Heart left ventricle (tissue), 13 donors: ENCODE measurements at regions not wholly inside any gene's neighbourhood (a gene's known extent, or its start where the extent isn't known, plus 50 kb on each side); places are given as distances from the start of the nearest gene placed in this dataset.

ENCODE experiments used
- POLR2A ChIP-seq, 2 donors: fragments of 450-650 bp; IDR thresholded peaks; one replicate each; pipeline ENCODE4 v1.6.1; 2017; ENCODE audit warnings: antibody characterized with exemption in 2 of 2, mild to moderate bottlenecking in 2 of 2, moderate library complexity in 2 of 2
- TF ChIP-seq, protein P1 (sequence below), 12 donors: fragments of 200-600 bp; sonication (generic) in 4 of 12; IDR thresholded peaks; one replicate each; pipeline versions ENCODE4 v1.5.0 to v1.8.0; 2018 to 2022; ENCODE audit warnings: antibody characterized with exemption in 12 of 12, mild to moderate bottlenecking in 5 of 12
- donor health status: ischemic (EF 13 %, LVEDD 7.1; RV severe dilation, severe dysfunction).
- donor health status: DM: no; HTN: yes; CAD: no.
- donor health status: DM: no; HTN: no; CAD: no.
- donor health status: ischemic (EF 25% LVEDD 6.9; RV normal size, moderate dysfunction).
- donor health status: ischemic (EF 25% LVEDD 5.7; RV mildly dilated, moderate dysfunction).
- donor health status: ischemic (EF 35%, LVEDD 5.7; RV mildly dilated, moderate dysfunction).
- donor health status: nonischemic (EF 11% LVEDD 7.7; RV severe dilation, severe dysfunction).
- donor health status: DM: yes; HTN: yes; CAD: no.
- donor health status: PGD.
- donor health status: ischemic (EF 29% LVEDD 5.4; RV normal size, mild dysfunction).
- donor health status: nonischemic (EF 23%, LVEDD 6.1; RV moderate dilation, normal function).

DNA sequence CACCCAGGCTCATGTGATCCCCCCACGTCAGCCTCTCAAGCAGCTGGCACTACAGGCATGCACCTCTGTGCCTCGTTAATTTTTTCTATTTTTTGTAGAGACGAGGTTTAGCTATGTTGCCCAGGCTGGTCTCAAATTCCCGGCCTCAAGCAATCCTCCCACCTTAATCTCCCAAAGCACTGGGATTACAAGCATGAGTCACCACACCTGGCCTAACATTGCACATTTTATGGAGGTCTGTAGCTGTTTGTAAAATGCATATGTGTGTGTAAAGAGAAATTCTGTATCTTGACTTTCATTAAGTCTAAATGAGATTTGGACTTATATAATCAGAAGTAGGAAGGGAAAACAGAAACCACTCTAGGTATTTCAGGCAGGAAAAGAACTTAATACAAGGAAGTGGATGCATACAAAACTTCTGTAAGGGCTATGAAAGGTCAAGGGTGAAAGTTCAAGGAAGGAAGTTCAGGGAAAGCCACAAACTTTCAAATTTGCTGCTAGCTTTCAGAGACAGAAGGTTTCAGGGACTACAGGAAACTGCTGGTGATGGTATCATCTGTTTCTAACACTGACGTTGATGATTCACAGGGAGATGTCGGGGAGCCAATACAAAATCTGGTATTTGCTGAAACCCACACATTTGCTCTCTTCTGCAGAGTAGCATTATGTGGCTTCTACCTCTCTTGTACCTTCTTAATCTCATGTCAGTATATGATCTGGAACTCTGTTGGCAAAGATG, 209.4 kb downstream of the PIK3R1 start:
- TF ChIP-seq, protein P1, sequence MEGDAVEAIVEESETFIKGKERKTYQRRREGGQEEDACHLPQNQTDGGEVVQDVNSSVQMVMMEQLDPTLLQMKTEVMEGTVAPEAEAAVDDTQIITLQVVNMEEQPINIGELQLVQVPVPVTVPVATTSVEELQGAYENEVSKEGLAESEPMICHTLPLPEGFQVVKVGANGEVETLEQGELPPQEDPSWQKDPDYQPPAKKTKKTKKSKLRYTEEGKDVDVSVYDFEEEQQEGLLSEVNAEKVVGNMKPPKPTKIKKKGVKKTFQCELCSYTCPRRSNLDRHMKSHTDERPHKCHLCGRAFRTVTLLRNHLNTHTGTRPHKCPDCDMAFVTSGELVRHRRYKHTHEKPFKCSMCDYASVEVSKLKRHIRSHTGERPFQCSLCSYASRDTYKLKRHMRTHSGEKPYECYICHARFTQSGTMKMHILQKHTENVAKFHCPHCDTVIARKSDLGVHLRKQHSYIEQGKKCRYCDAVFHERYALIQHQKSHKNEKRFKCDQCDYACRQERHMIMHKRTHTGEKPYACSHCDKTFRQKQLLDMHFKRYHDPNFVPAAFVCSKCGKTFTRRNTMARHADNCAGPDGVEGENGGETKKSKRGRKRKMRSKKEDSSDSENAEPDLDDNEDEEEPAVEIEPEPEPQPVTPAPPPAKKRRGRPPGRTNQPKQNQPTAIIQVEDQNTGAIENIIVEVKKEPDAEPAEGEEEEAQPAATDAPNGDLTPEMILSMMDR (IDR thresholded peaks at IDR 0.05): no peak
- TF ChIP-seq POLR2A (IDR thresholded peaks at IDR 0.05): no peak
